OCI-M1 (cell line): ENCODE measurements at regions not wholly inside any gene's neighbourhood (a gene's known extent, or its start where the extent isn't known, plus 50 kb on each side); places are given as distances from the start of the nearest gene placed in this dataset.
"Not testable (repeated sequence)": the region's sequence is repeated elsewhere in the genome, so short reads cannot be mapped to it uniquely, and the experiment has no call there.

Experiments used
- DNase-seq: peaks from one replicate; lab custom pipeline; 2025; lab: John Stamatoyannopoulos, UW

- DNase-seq, result not testable (repeated sequence)
Measured at GRCh38 chr1:121116522-121117297, 67.4 kb downstream of the FAM72B start.

- not testable (repeated sequence) for DNase-seq
Measured at GRCh38 chr1:121117298-121117611, 66.9 kb downstream of the FAM72B start.

- not testable (repeated sequence) for DNase-seq
Measured at GRCh38 chr1:121117622-121118479, 66.3 kb downstream of the FAM72B start.
